Uterus (tissue), 3 donors: ENCODE measurements at regions not wholly inside any gene's neighbourhood (a gene's known extent, or its start where the extent isn't known, plus 50 kb on each side); places are given as distances from the start of the nearest gene placed in this dataset.

ENCODE experiments used
- DNase-seq, 2 donors: peaks; one replicate each; pipeline ENCODE4 v3.0.0-alpha.2; 2019 to 2020
- H3K27ac ChIP-seq, 2 donors: fragments of 200-600 bp; sonication (generic); 1 replicate in 1 of 2; 2 replicates in 1 of 2; pipeline ENCODE4 v1.5.1; 2016 to 2018
- H3K27me3 ChIP-seq, 2 donors: fragments of 200-600 bp; sonication (generic); one replicate each; pipeline ENCODE4 v1.5.1; 2018 to 2019; ENCODE audit warnings: control low read depth in 1 of 2
- H3K36me3 ChIP-seq, 2 donors: fragments of 200-600 bp; sonication (generic); one replicate each; pipeline ENCODE4 v1.5.1; 2019; ENCODE audit warnings: control low read depth in 1 of 2
- H3K4me1 ChIP-seq, 2 donors: fragments of 200-600 bp; sonication (generic); one replicate each; pipeline ENCODE4 v1.5.1; 2018 to 2019; ENCODE audit warnings: control low read depth in 1 of 2
- H3K4me3 ChIP-seq, 2 donors: fragments of 200-600 bp; sonication (generic); 1 replicate in 1 of 2; 2 replicates in 1 of 2; pipeline ENCODE4 v1.5.1; 2018 to 2019; ENCODE audit warnings: mild to moderate bottlenecking in 1 of 2
- H3K9me3 ChIP-seq, 2 donors: fragments of 200-600 bp; sonication (generic); one replicate each; pipeline ENCODE4 v1.5.1; 2019; ENCODE audit warnings: control low read depth in 1 of 2
- POLR2A ChIP-seq, 2 donors: fragments of 450-650 bp; IDR thresholded peaks; one replicate each; pipeline ENCODE4 v1.6.1; 2016; ENCODE audit warnings: antibody characterized with exemption in 2 of 2, mild to moderate bottlenecking in 1 of 2, moderate library complexity in 1 of 2
- intact Hi-C: fragments of 100-400 bp; cut with DNase I; formaldehyde crosslinking; loops from one replicate; pipeline ENCODE4 v1.15.1; 2023; ENCODE audit warnings: low total_unique reads
- TF ChIP-seq, protein P1 (sequence below), 4 experiments: fragments of 200-600 bp in 2 of 4; fragments of 450-650 bp in 2 of 4; sonication (generic) in 2 of 4; IDR thresholded peaks; one replicate each; pipeline ENCODE4 v1.5.1; 2016 to 2019; ENCODE audit warnings: antibody characterized with exemption in 4 of 4, mild to moderate bottlenecking in 2 of 4, moderate library complexity in 1 of 4
- donor health status: DM: yes; HTN: yes; CAD: no.

DNA sequence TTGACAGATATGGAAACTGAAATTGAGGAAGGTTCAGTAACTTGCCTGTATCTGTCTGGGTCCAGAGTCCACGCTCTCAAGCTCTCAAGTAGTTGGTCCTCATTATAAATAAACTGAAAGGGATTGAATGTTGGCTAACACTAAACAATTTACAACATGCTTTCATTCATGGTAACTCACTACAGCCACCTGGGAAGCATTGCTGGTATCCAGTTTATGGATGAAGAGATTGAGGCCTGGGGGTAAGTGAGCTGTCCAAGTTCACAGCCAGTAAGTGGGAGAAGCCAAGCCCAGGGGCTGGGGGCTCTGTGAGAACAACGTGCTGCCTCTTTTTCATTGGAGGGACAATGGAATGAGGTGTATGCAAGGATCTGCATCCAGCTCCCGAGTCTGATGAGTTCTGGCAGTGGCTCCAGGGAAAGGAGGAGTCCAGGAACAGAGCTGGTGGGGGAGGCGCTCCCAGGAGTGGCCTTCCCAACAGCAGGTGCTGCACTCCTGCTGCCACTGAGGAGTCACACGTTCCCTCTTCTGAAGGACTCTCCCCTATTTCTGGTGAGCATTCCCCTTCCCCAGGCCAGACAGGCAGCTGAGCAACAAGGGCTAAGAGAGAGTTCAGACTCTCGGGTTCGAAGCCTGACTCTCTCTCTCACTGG is 175.8 kb downstream of the CSNK2A3 start:
- intact Hi-C loops = no loop called here
- no peak for DNase-seq
- Histone ChIP-seq H3K9me3 (no peaks in the 10 kb centered on the region), H3K36me3 (no peaks in the 10 kb centered on the region), H3K27me3 (no peaks in the 10 kb centered on the region), H3K27ac (no peak overlapping the region), H3K4me3 (no peak overlapping the region), H3K4me1 (no peaks in the 10 kb centered on the region)
- TF ChIP-seq, protein P1, sequence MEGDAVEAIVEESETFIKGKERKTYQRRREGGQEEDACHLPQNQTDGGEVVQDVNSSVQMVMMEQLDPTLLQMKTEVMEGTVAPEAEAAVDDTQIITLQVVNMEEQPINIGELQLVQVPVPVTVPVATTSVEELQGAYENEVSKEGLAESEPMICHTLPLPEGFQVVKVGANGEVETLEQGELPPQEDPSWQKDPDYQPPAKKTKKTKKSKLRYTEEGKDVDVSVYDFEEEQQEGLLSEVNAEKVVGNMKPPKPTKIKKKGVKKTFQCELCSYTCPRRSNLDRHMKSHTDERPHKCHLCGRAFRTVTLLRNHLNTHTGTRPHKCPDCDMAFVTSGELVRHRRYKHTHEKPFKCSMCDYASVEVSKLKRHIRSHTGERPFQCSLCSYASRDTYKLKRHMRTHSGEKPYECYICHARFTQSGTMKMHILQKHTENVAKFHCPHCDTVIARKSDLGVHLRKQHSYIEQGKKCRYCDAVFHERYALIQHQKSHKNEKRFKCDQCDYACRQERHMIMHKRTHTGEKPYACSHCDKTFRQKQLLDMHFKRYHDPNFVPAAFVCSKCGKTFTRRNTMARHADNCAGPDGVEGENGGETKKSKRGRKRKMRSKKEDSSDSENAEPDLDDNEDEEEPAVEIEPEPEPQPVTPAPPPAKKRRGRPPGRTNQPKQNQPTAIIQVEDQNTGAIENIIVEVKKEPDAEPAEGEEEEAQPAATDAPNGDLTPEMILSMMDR (IDR thresholded peaks at IDR 0.05) = no peak
- TF ChIP-seq POLR2A (IDR thresholded peaks at IDR 0.05) = no peak

DNA sequence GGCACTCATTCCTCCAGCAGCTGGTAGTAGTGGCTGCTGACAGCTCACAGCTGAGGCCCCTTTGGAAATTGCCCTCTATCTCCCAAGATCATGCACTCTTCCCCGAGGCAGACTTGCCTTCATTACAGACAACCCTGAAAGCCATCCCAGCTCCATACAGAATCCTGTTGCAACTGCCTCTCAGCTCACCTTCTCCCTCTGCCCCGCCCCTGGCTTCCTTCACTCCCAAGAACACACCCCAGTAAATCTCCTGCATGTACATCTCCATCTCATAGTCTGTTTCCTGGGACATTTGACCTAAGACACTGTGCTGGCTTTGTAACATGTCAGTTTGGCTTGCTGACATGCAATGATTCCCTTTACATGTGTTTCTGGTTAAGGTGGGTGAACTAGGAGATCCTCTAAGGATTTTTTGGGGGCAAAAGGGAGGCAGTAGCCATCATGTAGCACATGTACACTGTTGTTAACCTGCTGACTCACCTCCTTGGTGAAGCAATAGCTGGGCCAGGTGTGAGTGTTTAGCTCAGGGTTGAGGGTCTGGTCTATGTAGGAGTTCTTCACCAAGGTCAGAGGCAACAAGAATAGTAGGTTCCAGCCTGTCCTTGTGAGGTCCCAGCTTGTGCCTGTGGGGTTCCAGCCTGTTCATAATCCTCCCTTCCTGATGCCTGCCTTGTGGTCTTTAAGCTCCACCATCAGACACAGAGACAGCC is 179.6 kb downstream of the CSNK2A3 start:
- no peak for TF ChIP-seq POLR2A (IDR thresholded peaks at IDR 0.05)
- TF ChIP-seq, protein P1 (IDR thresholded peaks at IDR 0.05) = no peak
- no peaks in the 10 kb centered on the region for H3K4me1 ChIP-seq

DNA sequence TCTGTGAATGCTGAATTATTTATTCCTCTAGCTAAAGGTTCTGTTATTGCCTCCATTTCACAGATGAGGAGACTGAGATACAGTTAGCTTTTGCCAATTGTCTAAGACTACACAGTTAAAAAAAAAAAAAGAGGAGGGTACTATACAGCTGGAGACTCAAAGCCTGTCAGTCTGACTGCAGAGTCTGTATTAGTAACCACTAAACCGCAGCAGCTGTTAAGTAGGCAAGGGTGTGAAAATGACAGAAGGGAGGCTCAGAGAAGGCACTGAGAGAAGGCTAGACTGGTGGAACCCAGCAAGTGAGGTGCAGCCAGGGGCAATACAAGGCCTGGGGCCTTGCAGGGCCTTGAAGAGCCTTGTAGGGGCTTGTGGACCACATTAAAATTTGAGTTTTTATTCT is 181.2 kb downstream of the CSNK2A3 start:
- Histone ChIP-seq H3K4me3 (no peak overlapping the region), H3K9me3 (no peaks in the 10 kb centered on the region), H3K36me3 (no peaks in the 10 kb centered on the region), H3K27me3 (no peaks in the 10 kb centered on the region), H3K4me1 (no peaks in the 10 kb centered on the region), H3K27ac (peak overlapping the region; percentile 62 to 83)
- DNase-seq = no peak
- TF ChIP-seq, protein P1 (IDR thresholded peaks at IDR 0.05) = no peak
- TF ChIP-seq POLR2A (IDR thresholded peaks at IDR 0.05) = no peak
- intact Hi-C loops = no loop called here

More for the DNA sequence above, 179.6 kb downstream of the CSNK2A3 start:
- H3K4me3 ChIP-seq = no peak overlapping the region
- peak overlapping the region in 1 of 2 donors; percentile 18 for H3K27ac ChIP-seq
- intact Hi-C loops = no loop called here
- DNase-seq = no peak
- H3K36me3 ChIP-seq = no peaks in the 10 kb centered on the region
- no peaks in the 10 kb centered on the region for H3K9me3 ChIP-seq
- H3K27me3 ChIP-seq = no peaks in the 10 kb centered on the region

DNA sequence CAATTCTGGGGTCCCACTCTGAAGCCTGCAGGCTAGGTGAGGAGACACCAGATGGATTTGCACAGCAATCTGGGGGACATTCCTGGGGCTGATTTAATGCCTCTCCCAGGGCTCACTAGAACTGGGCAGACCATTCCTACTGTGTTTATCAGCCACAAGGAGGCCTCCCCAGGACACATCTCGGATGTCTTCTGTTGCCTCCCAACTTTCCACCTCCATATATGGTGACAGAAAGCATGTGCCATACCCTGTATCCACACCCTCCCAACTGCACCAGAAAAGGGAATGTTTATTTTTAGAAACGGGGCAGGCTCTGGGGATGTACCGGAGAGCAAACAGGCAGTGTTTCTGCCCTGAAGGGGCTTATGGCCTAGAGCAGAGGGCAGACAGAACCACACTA is 181.8 kb downstream of the CSNK2A3 start:
- TF ChIP-seq POLR2A (IDR thresholded peaks at IDR 0.05) = no peak
- TF ChIP-seq, protein P1 (IDR thresholded peaks at IDR 0.05) = peak in 1 of 4 experiments; percentile 12
- DNase-seq = peak in 1 of 2 donors; percentile 46
- intact Hi-C loops = no loop called here
- Histone ChIP-seq H3K4me1 (no peaks in the 10 kb centered on the region), H3K4me3 (no peak overlapping the region), H3K27ac (peak overlapping the region; percentile 62 to 83), H3K36me3 (no peaks in the 10 kb centered on the region), H3K9me3 (no peaks in the 10 kb centered on the region), H3K27me3 (no peaks in the 10 kb centered on the region)

DNA sequence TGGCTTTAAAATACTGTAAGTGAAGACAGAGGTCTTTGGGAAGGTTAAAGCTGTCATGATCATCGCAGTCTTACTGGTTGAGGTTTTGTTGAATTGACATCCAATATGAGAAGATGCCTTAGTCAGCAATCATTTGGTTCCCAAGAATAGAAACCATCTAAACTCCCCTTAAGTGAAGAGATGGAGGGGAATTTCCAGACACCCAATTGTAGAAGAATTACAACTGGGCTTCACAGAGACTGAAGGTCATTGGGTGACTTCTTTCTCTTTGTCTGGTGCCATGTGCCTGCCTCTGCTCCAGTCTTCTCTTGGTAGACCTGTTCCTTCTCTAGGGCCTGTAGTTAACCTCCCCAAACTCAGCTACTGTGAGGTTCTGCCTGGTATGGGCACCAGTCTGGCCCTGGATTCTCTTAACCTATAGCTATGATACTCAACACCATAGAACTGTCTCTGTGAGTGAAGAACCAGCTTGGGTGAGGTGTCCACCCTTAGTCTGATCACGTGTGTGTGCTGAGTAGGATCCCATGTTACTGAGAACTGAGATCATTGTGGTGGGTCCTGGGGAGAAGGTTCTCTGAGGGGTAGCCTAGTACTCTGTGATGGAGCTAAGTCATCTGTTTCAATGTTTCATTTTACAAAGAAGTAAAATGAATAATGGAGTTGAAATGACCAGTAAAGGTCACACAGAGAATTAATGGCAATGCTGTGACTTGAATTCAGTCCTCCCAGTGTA is 182.5 kb downstream of the CSNK2A3 start:
- Histone ChIP-seq H3K36me3 (no peaks in the 10 kb centered on the region), H3K4me1 (no peaks in the 10 kb centered on the region), H3K9me3 (no peaks in the 10 kb centered on the region), H3K4me3 (no peak overlapping the region), H3K27me3 (no peaks in the 10 kb centered on the region), H3K27ac (peak overlapping the region; percentile 62 to 83)
- DNase-seq = no peak
- intact Hi-C loops = no loop called here
- no peak for TF ChIP-seq POLR2A (IDR thresholded peaks at IDR 0.05)
- TF ChIP-seq, protein P1 (IDR thresholded peaks at IDR 0.05) = no peak
